H9 (cell line): ENCODE measurements at regions not wholly inside any gene's neighbourhood (a gene's known extent, or its start where the extent isn't known, plus 50 kb on each side); places are given as distances from the start of the nearest gene placed in this dataset.

ENCODE experiments used
- DNase-seq: peaks from one replicate; pipeline ENCODE4 v3.0.0-alpha.2; 2017
- H2AFZ ChIP-seq: one replicate; pipeline ENCODE4 v1.6.1; 2013; ENCODE audit warnings: mild to moderate bottlenecking, low read length, control low read depth, moderate library complexity
- H2AK5ac ChIP-seq: 2 replicates; pipeline ENCODE4 v1.6.1; 2013; ENCODE audit warnings: low read length, control low read depth, mixed read lengths; ENCODE audit not compliant: insufficient read length
- H2BK120ac ChIP-seq: one replicate; pipeline ENCODE4 v1.6.1; 2013; ENCODE audit warnings: low read depth, mild to moderate bottlenecking, low read length, control low read depth, inconsistent platforms; ENCODE audit not compliant: poor library complexity, severe bottlenecking
- H2BK12ac ChIP-seq: 2 replicates; pipeline ENCODE4 v1.6.1; 2013; ENCODE audit warnings: low read length, control low read depth, mixed read lengths, low read depth; ENCODE audit not compliant: insufficient read length
- H2BK15ac ChIP-seq: 2 replicates; pipeline ENCODE4 v1.6.1; 2013; ENCODE audit warnings: low read depth, low read length, control low read depth
- H2BK20ac ChIP-seq: one replicate; pipeline ENCODE4 v1.6.1; 2013; ENCODE audit warnings: low read depth, mild to moderate bottlenecking, low read length, control low read depth, inconsistent platforms; ENCODE audit not compliant: poor library complexity, severe bottlenecking
- H2BK5ac ChIP-seq: 2 replicates; pipeline ENCODE4 v1.6.1; 2013; ENCODE audit warnings: low read length, control low read depth, mixed read lengths; ENCODE audit not compliant: insufficient read length
- H3K14ac ChIP-seq: 2 replicates; pipeline ENCODE4 v1.6.1; 2013; ENCODE audit warnings: low read length, control low read depth; ENCODE audit not compliant: insufficient read depth
- H3K18ac ChIP-seq: 2 replicates; pipeline ENCODE4 v1.6.1; 2013; ENCODE audit warnings: low read depth, mild to moderate bottlenecking, mixed read lengths, low read length, control low read depth; ENCODE audit not compliant: insufficient read length
- H3K23ac ChIP-seq: 2 replicates; pipeline ENCODE4 v1.6.1; 2013; ENCODE audit warnings: low read length, control low read depth, mixed read lengths, low read depth; ENCODE audit not compliant: insufficient read length
- H3K23me2 ChIP-seq: 2 replicates; pipeline ENCODE4 v1.6.1; 2013; ENCODE audit warnings: low read depth, mild to moderate bottlenecking, mixed read lengths, low read length, control low read depth; ENCODE audit not compliant: insufficient read length, poor library complexity, severe bottlenecking
- H3K27ac ChIP-seq: 2 replicates; pipeline ENCODE4 v1.5.1; 2013; ENCODE audit warnings: low read length, control low read depth, mixed read lengths, low read depth; ENCODE audit not compliant: insufficient read length
- H3K27me3 ChIP-seq: 2 replicates; pipeline ENCODE4 v1.6.1; 2013; ENCODE audit warnings: low read length, control low read depth, inconsistent platforms; ENCODE audit not compliant: insufficient read depth
- H3K4ac ChIP-seq: 2 replicates; pipeline ENCODE4 v1.6.1; 2013; ENCODE audit warnings: low read depth, mild to moderate bottlenecking, control low read depth, inconsistent platforms, low read length, moderate library complexity
- H3K4me1 ChIP-seq: 2 replicates; pipeline ENCODE4 v1.6.1; 2013; ENCODE audit warnings: low read length, control low read depth, inconsistent platforms; ENCODE audit not compliant: insufficient read depth
- H3K4me2 ChIP-seq: 2 replicates; pipeline ENCODE4 v1.6.1; 2013; ENCODE audit warnings: low read length, control low read depth, mixed read lengths; ENCODE audit not compliant: insufficient read length, insufficient read depth
- H3K56ac ChIP-seq: 2 replicates; pipeline ENCODE4 v1.6.1; 2013; ENCODE audit warnings: low read depth, mild to moderate bottlenecking, mixed read lengths, low read length, control low read depth; ENCODE audit not compliant: insufficient read length
- H3K79me1 ChIP-seq: 2 replicates; pipeline ENCODE4 v1.6.1; 2013; ENCODE audit warnings: low read depth, mild to moderate bottlenecking, moderate library complexity, low read length, control low read depth, inconsistent platforms; ENCODE audit not compliant: insufficient read depth, poor library complexity, severe bottlenecking
- H3K79me2 ChIP-seq: 2 replicates; pipeline ENCODE4 v1.6.1; 2013; ENCODE audit warnings: low read length, control low read depth, inconsistent platforms; ENCODE audit not compliant: insufficient read depth
- H3K9ac ChIP-seq: 2 replicates; pipeline ENCODE4 v1.6.1; 2013; ENCODE audit warnings: low read length, control low read depth, mixed read lengths; ENCODE audit not compliant: insufficient read length; ENCODE audit errors: extremely low read depth
- H3K9me3 ChIP-seq: one replicate; pipeline ENCODE4 v1.6.1; 2013; ENCODE audit warnings: low read depth, low read length, inconsistent platforms; ENCODE audit not compliant: control insufficient read depth
- H3T11ph ChIP-seq: one replicate; pipeline ENCODE4 v1.6.1; 2013; ENCODE audit warnings: mild to moderate bottlenecking, low read length, control low read depth, inconsistent platforms
- H4K20me1 ChIP-seq: one replicate; pipeline ENCODE4 v1.6.1; 2013; ENCODE audit not compliant: control insufficient read depth, insufficient read length, insufficient read depth
- H4K5ac ChIP-seq: 2 replicates; pipeline ENCODE4 v1.6.1; 2013; ENCODE audit warnings: low read depth, mild to moderate bottlenecking, mixed read lengths, low read length, control low read depth; ENCODE audit not compliant: insufficient read length
- H4K8ac ChIP-seq: replicated peaks from 2 replicates; pipeline ENCODE4 v1.6.1; 2013; ENCODE audit warnings: low read length, control low read depth, mixed read lengths, low read depth; ENCODE audit not compliant: insufficient read length
- H4K91ac ChIP-seq: 2 replicates; pipeline ENCODE4 v1.6.1; 2013; ENCODE audit warnings: low read depth, mild to moderate bottlenecking, moderate library complexity, mixed read lengths, low read length, control low read depth; ENCODE audit not compliant: insufficient read length
- H3K27ac Mint-ChIP-seq, 3 experiments: 2 replicates in 2 of 3; 3 replicates in 1 of 3; pipeline ENCODE4 v1.8.0; 2020 to 2021; ENCODE audit warnings: mixed read lengths in 3 of 3, mild to moderate bottlenecking in 1 of 3, moderate library complexity in 1 of 3
- H3K27me3 Mint-ChIP-seq: 2 replicates; pipeline ENCODE4 v1.8.0; 2021; ENCODE audit warnings: low read depth, mild to moderate bottlenecking, moderate library complexity, mixed read lengths
- H3K36me3 Mint-ChIP-seq, 3 experiments: 2 replicates in 2 of 3; 3 replicates in 1 of 3; pipeline ENCODE4 v1.8.0; 2020 to 2021; ENCODE audit warnings: low read depth in 3 of 3, mixed read lengths in 3 of 3; ENCODE audit not compliant: insufficient read depth in 1 of 3
- H3K4me1 Mint-ChIP-seq, 2 experiments: 2 replicates each; pipeline ENCODE4 v1.8.0; 2020; ENCODE audit warnings: mixed read lengths in 2 of 2
- H3K4me3 Mint-ChIP-seq, 2 experiments: 2 replicates in 1 of 2; 3 replicates in 1 of 2; pipeline ENCODE4 v1.8.0; 2020 to 2021; ENCODE audit warnings: mild to moderate bottlenecking in 2 of 2, mixed read lengths in 2 of 2, moderate library complexity in 1 of 2
- H3K9me3 Mint-ChIP-seq, 2 experiments: 2 replicates in 1 of 2; 3 replicates in 1 of 2; pipeline ENCODE4 v1.8.0; 2020; ENCODE audit warnings: mild to moderate bottlenecking in 2 of 2, mixed read lengths in 2 of 2, moderate library complexity in 1 of 2
- WGBS: extraction: QIAGEN DNeasy Blood & Tissue Kit; methylation state at CpG from one replicate; pipeline ENCODE4 v1.1.7; 2013; ENCODE audit warnings: missing lambda C conversion rate, low lambda C conversion rate, mixed read lengths; ENCODE audit not compliant: insufficient read length; ENCODE audit errors: extremely low coverage; 5-methylcytosine and 5-hydroxymethylcytosine counted together
- TF ChIP-seq, protein P1 (sequence below): fragments of 200-600 bp; sonication (generic); conservative IDR thresholded peaks from 3 replicates; pipeline ENCODE4 v1.8.0; 2021; ENCODE audit warnings: antibody characterized with exemption, mild to moderate bottlenecking

GRCh38 chr4:45883421-45883820, 240.4 kb downstream of the GABRG1 start:
- Histone ChIP-seq H2BK120ac (no peak overlapping the region), H4K8ac (no peak overlapping the region), H3K23ac (no peak overlapping the region), H3K56ac (no peak overlapping the region), H4K91ac (no peak overlapping the region), H3K27ac (no peak overlapping the region), H4K5ac (no peak overlapping the region), H2BK5ac (no peak overlapping the region), H2BK20ac (no peak overlapping the region), H3K4me1 (no peaks in the 10 kb centered on the region), H3K9me3 (no peaks in the 10 kb centered on the region), H2BK15ac (no peak overlapping the region), H3K23me2 (no peaks in the 10 kb centered on the region), H3K18ac (no peak overlapping the region), H3K79me1 (no peaks in the 10 kb centered on the region), H3K27me3 (no peaks in the 10 kb centered on the region), H2AK5ac (no peak overlapping the region), H3K14ac (no peak overlapping the region), H3K4ac (no peak overlapping the region), H3T11ph (no peak overlapping the region), H2BK12ac (no peak overlapping the region), H3K9ac (no peak overlapping the region), H3K79me2 (no peaks in the 10 kb centered on the region), H2AFZ (no peak overlapping the region), H3K4me2 (no peak overlapping the region), H4K20me1 (no peaks in the 10 kb centered on the region)
- no CpG with 5 or more reads among the region's 1 CpG for WGBS
- H3K27ac Mint-ChIP-seq = no peak overlapping the region
- TF ChIP-seq, protein P1, sequence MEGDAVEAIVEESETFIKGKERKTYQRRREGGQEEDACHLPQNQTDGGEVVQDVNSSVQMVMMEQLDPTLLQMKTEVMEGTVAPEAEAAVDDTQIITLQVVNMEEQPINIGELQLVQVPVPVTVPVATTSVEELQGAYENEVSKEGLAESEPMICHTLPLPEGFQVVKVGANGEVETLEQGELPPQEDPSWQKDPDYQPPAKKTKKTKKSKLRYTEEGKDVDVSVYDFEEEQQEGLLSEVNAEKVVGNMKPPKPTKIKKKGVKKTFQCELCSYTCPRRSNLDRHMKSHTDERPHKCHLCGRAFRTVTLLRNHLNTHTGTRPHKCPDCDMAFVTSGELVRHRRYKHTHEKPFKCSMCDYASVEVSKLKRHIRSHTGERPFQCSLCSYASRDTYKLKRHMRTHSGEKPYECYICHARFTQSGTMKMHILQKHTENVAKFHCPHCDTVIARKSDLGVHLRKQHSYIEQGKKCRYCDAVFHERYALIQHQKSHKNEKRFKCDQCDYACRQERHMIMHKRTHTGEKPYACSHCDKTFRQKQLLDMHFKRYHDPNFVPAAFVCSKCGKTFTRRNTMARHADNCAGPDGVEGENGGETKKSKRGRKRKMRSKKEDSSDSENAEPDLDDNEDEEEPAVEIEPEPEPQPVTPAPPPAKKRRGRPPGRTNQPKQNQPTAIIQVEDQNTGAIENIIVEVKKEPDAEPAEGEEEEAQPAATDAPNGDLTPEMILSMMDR = no peak
- no peak for DNase-seq
- H3K27me3 Mint-ChIP-seq = no peaks in the 10 kb centered on the region
- no peak overlapping the region for H3K4me3 Mint-ChIP-seq
- no peaks in the 10 kb centered on the region for H3K4me1 Mint-ChIP-seq
- H3K36me3 Mint-ChIP-seq = no peaks in the 10 kb centered on the region; a peak in 1 of 7 replicates
- peaks cover 12 to 19% of the 10 kb centered on the region in 2 experiments; a peak in 4 of 5 replicates for H3K9me3 Mint-ChIP-seq
